Thyroid gland (tissue), 4 donors: ENCODE measurements at regions not wholly inside any gene's neighbourhood (a gene's known extent, or its start where the extent isn't known, plus 50 kb on each side); places are given as distances from the start of the nearest gene placed in this dataset.

ENCODE experiments used
- POLR2A ChIP-seq, 2 donors: fragments of 450-650 bp; IDR thresholded peaks; one replicate each; pipeline ENCODE4 v1.6.1; 2017; ENCODE audit warnings: antibody characterized with exemption in 2 of 2, mild to moderate bottlenecking in 2 of 2, moderate library complexity in 1 of 2
- TF ChIP-seq, protein P1 (sequence below), 6 experiments: fragments of 200-600 bp in 3 of 6; fragments of 450-650 bp in 3 of 6; sonication (generic) in 3 of 6; IDR thresholded peaks; one replicate each; pipeline ENCODE4 v1.5.1; 2016 to 2019; ENCODE audit warnings: antibody characterized with exemption in 6 of 6, mild to moderate bottlenecking in 2 of 6, inconsistent platforms in 1 of 6, moderate library complexity in 1 of 6

DNA sequence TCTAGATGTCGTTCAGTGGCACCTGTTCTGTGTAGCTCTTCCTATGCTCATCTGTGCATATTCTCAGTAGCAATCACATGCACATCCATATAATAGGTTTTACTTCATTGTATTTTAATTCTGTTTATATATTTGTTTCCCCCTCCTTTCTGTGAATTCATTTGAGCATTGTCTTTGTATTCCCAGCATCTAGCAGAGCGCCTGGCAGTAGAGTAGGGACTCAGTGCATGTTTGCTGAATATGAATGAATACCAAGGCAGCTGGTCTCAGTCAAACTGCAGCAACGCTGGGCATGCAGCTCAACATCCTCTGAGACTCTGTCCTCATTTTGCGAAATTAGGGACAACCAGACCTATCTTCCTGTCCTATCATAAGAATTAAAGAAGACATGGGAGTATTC, 330.1 kb downstream of the SPRY2 start:
- TF ChIP-seq, protein P1, sequence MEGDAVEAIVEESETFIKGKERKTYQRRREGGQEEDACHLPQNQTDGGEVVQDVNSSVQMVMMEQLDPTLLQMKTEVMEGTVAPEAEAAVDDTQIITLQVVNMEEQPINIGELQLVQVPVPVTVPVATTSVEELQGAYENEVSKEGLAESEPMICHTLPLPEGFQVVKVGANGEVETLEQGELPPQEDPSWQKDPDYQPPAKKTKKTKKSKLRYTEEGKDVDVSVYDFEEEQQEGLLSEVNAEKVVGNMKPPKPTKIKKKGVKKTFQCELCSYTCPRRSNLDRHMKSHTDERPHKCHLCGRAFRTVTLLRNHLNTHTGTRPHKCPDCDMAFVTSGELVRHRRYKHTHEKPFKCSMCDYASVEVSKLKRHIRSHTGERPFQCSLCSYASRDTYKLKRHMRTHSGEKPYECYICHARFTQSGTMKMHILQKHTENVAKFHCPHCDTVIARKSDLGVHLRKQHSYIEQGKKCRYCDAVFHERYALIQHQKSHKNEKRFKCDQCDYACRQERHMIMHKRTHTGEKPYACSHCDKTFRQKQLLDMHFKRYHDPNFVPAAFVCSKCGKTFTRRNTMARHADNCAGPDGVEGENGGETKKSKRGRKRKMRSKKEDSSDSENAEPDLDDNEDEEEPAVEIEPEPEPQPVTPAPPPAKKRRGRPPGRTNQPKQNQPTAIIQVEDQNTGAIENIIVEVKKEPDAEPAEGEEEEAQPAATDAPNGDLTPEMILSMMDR (IDR thresholded peaks at IDR 0.05) = no peak
- TF ChIP-seq POLR2A (IDR thresholded peaks at IDR 0.05) = no peak
